GM19438 (cell line): ENCODE measurements at regions not wholly inside any gene's neighbourhood (a gene's known extent, or its start where the extent isn't known, plus 50 kb on each side); places are given as distances from the start of the nearest gene placed in this dataset.
"Not testable (repeated sequence)": the region's sequence is repeated elsewhere in the genome, so short reads cannot be mapped to it uniquely, and the experiment has no call there.

Source experiments
- ATAC-seq: cut with Tn5 transposase; IDR thresholded peaks from one replicate; pipeline ENCODE4 v1.9.1; 2021; ENCODE audit warnings: low read depth; ENCODE audit not compliant: unreplicated experiment

GRCh38 chr4:38367642-38368174 lies 296.3 kb upstream of the KLF3 start:
- no peak for ATAC-seq

- no peak for ATAC-seq
These were observed 295.4 kb upstream of the KLF3 start for GRCh38 chr4:38368613-38369012.

- no peak for ATAC-seq
These were observed 292.6 kb upstream of the KLF3 start for GRCh38 chr4:38371391-38371851.

GRCh38 chr4:38373375-38373774 lies 290.6 kb upstream of the KLF3 start:
- ATAC-seq, result no peak

- no peak for ATAC-seq
These were observed 286.8 kb upstream of the KLF3 start for GRCh38 chr4:38377195-38377594.

- ATAC-seq, result no peak
These were observed 285.5 kb upstream of the KLF3 start for GRCh38 chr4:38378478-38378877.

GRCh38 chr4:38381788-38382187 lies 282.2 kb upstream of the KLF3 start:
- no peak for ATAC-seq

GRCh38 chr4:38382520-38382919 lies 281.5 kb upstream of the KLF3 start:
- no peak for ATAC-seq

GRCh38 chr4:38383646-38384121 lies 280.3 kb upstream of the KLF3 start:
- ATAC-seq, result no peak

GRCh38 chr4:38385093-38386004 lies 278.6 kb upstream of the KLF3 start:
- no peak for ATAC-seq

- ATAC-seq, result no peak
These were observed 277.9 kb upstream of the KLF3 start for GRCh38 chr4:38386005-38386551.

- ATAC-seq, result no peak
These were observed 277.3 kb upstream of the KLF3 start for GRCh38 chr4:38386654-38387188.

GRCh38 chr4:38387348-38387747 lies 276.7 kb upstream of the KLF3 start:
- no peak for ATAC-seq

- ATAC-seq, result no peak
These were observed 276.2 kb upstream of the KLF3 start for GRCh38 chr4:38387819-38388218.

GRCh38 chr4:38388907-38389306 lies 275.1 kb upstream of the KLF3 start:
- not testable (repeated sequence) for ATAC-seq

- no peak for ATAC-seq
These were observed 272.9 kb upstream of the KLF3 start for GRCh38 chr4:38390969-38391545.

- no peak for ATAC-seq
These were observed 271.7 kb upstream of the KLF3 start for GRCh38 chr4:38392223-38392855.

GRCh38 chr4:38396091-38396490 lies 267.9 kb upstream of the KLF3 start:
- ATAC-seq, result no peak

- no peak for ATAC-seq
These were observed 267.0 kb upstream of the KLF3 start for GRCh38 chr4:38396845-38397547.

GRCh38 chr4:38400946-38401345 lies 263.1 kb upstream of the KLF3 start:
- ATAC-seq, result no peak
